ENCODE measurements at regions not wholly inside any gene's neighbourhood (a gene's known extent, or its start where the extent isn't known, plus 50 kb on each side); places are given as distances from the start of the nearest gene placed in this dataset.

- H3K36me3 ChIP-seq = no peaks in the 10 kb centered on the region
- no peak for TF ChIP-seq EP300 (IDR thresholded peaks at IDR 0.05)
- H3K4me1 ChIP-seq (ENCODE audit: insufficient read depth) = no peaks in the 10 kb centered on the region
- WGBS, 3 donors = 74 to 82% (median 75%) methylated on average over 6 of the region's 6 CpGs
- H3K4me3 ChIP-seq = no peak overlapping the region
- DNase-seq = no peak
- H3K9me3 ChIP-seq = no peaks in the 10 kb centered on the region
- intact Hi-C loops (cut with DNase I) = no loop called here
- no peaks in the 10 kb centered on the region for H3K27me3 ChIP-seq
- no peak overlapping the region for H3K27ac ChIP-seq
These were observed 158.4 kb downstream of the EN1 start for GRCh38 chr2:118689033-118689432.

DNA sequence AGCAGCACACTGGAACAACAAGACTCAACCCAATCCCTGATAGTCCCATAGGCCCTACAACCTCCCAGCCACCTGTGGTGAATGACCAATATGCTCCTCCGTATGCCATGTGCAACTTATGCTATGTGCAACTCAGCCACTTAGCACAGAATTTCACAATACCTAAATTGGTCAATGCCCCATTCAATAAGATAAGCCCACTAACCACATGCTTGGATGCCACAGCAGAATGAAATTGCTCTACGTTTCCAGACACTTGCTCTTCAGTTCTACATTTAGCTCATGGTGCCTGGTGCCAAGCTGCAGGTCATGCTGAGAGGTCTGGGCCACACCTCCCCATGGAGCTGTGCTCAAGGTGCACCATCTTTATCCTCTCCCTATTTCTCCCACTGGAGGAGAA, 159.8 kb downstream of the EN1 start:
- no peaks in the 10 kb centered on the region for H3K27me3 ChIP-seq
- no peaks in the 10 kb centered on the region for H3K9me3 ChIP-seq
- no peaks in the 10 kb centered on the region for H3K36me3 ChIP-seq
- TF ChIP-seq CTCF (IDR thresholded peaks at IDR 0.05) = no peak
- 72 to 83% (median 75%) methylated on average over 2 of the region's 2 CpGs for WGBS, 3 donors
- intact Hi-C loops (cut with DNase I) = no loop called here
- H3K4me3 ChIP-seq = no peak overlapping the region
- H3K27ac ChIP-seq = no peak overlapping the region
- no peaks in the 10 kb centered on the region for H3K4me1 ChIP-seq (ENCODE audit: insufficient read depth)
- DNase-seq = no peak

- WGBS, 3 donors = 52 to 68% (median 56%) methylated on average over 3 of the region's 3 CpGs
- no peak for TF ChIP-seq CTCF (IDR thresholded peaks at IDR 0.05)
- TF ChIP-seq EP300 (IDR thresholded peaks at IDR 0.05) = no peak
- no peak for TF ChIP-seq POLR2A (IDR thresholded peaks at IDR 0.05)
- Histone ChIP-seq H3K27ac (no peak overlapping the region), H3K36me3 (no peaks in the 10 kb centered on the region), H3K27me3 (no peaks in the 10 kb centered on the region), H3K4me1 (ENCODE audit: insufficient read depth) (no peaks in the 10 kb centered on the region), H3K4me3 (no peak overlapping the region), H3K9me3 (no peaks in the 10 kb centered on the region)
- no peak for DNase-seq
- intact Hi-C loops (cut with DNase I) = no loop called here
These were observed 160.3 kb downstream of the EN1 start for GRCh38 chr2:118687192-118687591.

- no peak overlapping the region for H3K27ac ChIP-seq
- no peaks in the 10 kb centered on the region for H3K36me3 ChIP-seq
- intact Hi-C loops (cut with DNase I) = no loop called here
- no peaks in the 10 kb centered on the region for H3K4me1 ChIP-seq (ENCODE audit: insufficient read depth)
- TF ChIP-seq CTCF (IDR thresholded peaks at IDR 0.05) (no peak), POLR2A (IDR thresholded peaks at IDR 0.05) (no peak), EP300 (IDR thresholded peaks at IDR 0.05) (no peak)
- no peaks in the 10 kb centered on the region for H3K27me3 ChIP-seq
- no peaks in the 10 kb centered on the region for H3K9me3 ChIP-seq
- WGBS, 3 donors = 69 to 84% (median 79%) methylated on average over 1 of the region's 1 CpG
- H3K4me3 ChIP-seq = no peak overlapping the region
- no peak for DNase-seq
These were observed 161.1 kb downstream of the EN1 start for GRCh38 chr2:118686346-118686745.

GRCh38 chr2:118683460-118683859, 164.0 kb downstream of the EN1 start:
- H3K4me3 ChIP-seq = no peak overlapping the region
- no peaks in the 10 kb centered on the region for H3K36me3 ChIP-seq
- no peaks in the 10 kb centered on the region for H3K9me3 ChIP-seq
- H3K27me3 ChIP-seq = no peaks in the 10 kb centered on the region
- no peak for TF ChIP-seq CTCF (IDR thresholded peaks at IDR 0.05)
- no peak for TF ChIP-seq EP300 (IDR thresholded peaks at IDR 0.05)
- no peak for TF ChIP-seq POLR2A (IDR thresholded peaks at IDR 0.05)
- WGBS, 3 donors = 84 to 91% (median 86%) methylated on average over 5 of the region's 5 CpGs
- no peaks in the 10 kb centered on the region for H3K4me1 ChIP-seq (ENCODE audit: insufficient read depth)
- H3K27ac ChIP-seq = no peak overlapping the region
- DNase-seq = no peak
- intact Hi-C loops (cut with DNase I) = no loop called here

All from ovary (tissue), 7 donors.